GM23338 (cell line): ENCODE measurements at regions not wholly inside any gene's neighbourhood (a gene's known extent, or its start where the extent isn't known, plus 50 kb on each side); places are given as distances from the start of the nearest gene placed in this dataset.

Source experiments
- ATAC-seq: fragments of 200-7000 bp; cut with Tn5 transposase; 3 replicates; pipeline ENCODE4 v1.9.1; 2020
- DNase-seq: peaks from one replicate; pipeline ENCODE4 v3.0.0-alpha.2; 2015; ENCODE audit warnings: low spot score
- H2AFZ ChIP-seq: fragments of 200-600 bp; sonication (generic); 2 replicates; pipeline ENCODE4 v1.8.0; 2016; ENCODE audit warnings: antibody characterized with exemption, mild to moderate bottlenecking, moderate library complexity
- H3F3A ChIP-seq: fragments of 200-600 bp; sonication (generic); replicated peaks from 2 replicates; pipeline ENCODE4 v1.8.0; 2017; ENCODE audit warnings: antibody characterized with exemption, mixed run types, low read depth
- H3K27ac ChIP-seq: fragments of 200-600 bp; sonication (generic); 2 replicates; pipeline ENCODE4 v1.6.1; 2016; ENCODE audit warnings: low read depth
- H3K27me3 ChIP-seq: fragments of 200-600 bp; sonication (generic); 2 replicates; pipeline ENCODE4 v1.8.0; 2016; ENCODE audit warnings: mild to moderate bottlenecking, mixed run types, moderate library complexity; ENCODE audit not compliant: insufficient read depth
- H3K36me3 ChIP-seq: fragments of 200-600 bp; sonication (generic); 2 replicates; pipeline ENCODE4 v1.8.0; 2016; ENCODE audit warnings: mild to moderate bottlenecking; ENCODE audit not compliant: insufficient read depth
- H3K4me1 ChIP-seq: fragments of 200-600 bp; sonication (generic); 2 replicates; pipeline ENCODE4 v1.8.0; 2016; ENCODE audit warnings: mild to moderate bottlenecking, moderate library complexity; ENCODE audit not compliant: insufficient read depth
- H3K4me2 ChIP-seq: fragments of 200-600 bp; sonication (generic); 2 replicates; pipeline ENCODE4 v1.7.1; 2017; ENCODE audit warnings: mixed run types
- H3K4me3 ChIP-seq: fragments of 200-600 bp; sonication (generic); 2 replicates; pipeline ENCODE4 v1.6.1; 2016; ENCODE audit warnings: mixed run types
- H3K79me2 ChIP-seq: fragments of 200-600 bp; sonication (generic); replicated peaks from 2 replicates; pipeline ENCODE4 v1.8.0; 2017; ENCODE audit warnings: mild to moderate bottlenecking; ENCODE audit not compliant: insufficient read depth
- H3K9me2 ChIP-seq: fragments of 200-600 bp; sonication (generic); 2 replicates; pipeline ENCODE4 v1.8.0; 2017; ENCODE audit not compliant: insufficient read depth
- H4K20me1 ChIP-seq: fragments of 200-600 bp; sonication (generic); replicated peaks from 2 replicates; pipeline ENCODE4 v1.8.0; 2017; ENCODE audit warnings: mild to moderate bottlenecking; ENCODE audit not compliant: insufficient read depth
- H3K27ac Mint-ChIP-seq: 2 replicates; pipeline ENCODE4 v1.8.0; 2020; ENCODE audit warnings: inconsistent platforms, mild to moderate bottlenecking, moderate library complexity, mixed read lengths
- H3K27me3 Mint-ChIP-seq: 3 replicates; pipeline ENCODE4 v1.8.0; 2022; ENCODE audit warnings: low read depth, mild to moderate bottlenecking, moderate library complexity, mixed read lengths, inconsistent platforms; ENCODE audit not compliant: insufficient read depth, poor library complexity
- H3K36me3 Mint-ChIP-seq: 3 replicates; pipeline ENCODE4 v1.8.0; 2021; ENCODE audit warnings: low read depth, mild to moderate bottlenecking, inconsistent platforms, moderate library complexity, mixed read lengths
- H3K4me1 Mint-ChIP-seq: 3 replicates; pipeline ENCODE4 v1.8.0; 2020; ENCODE audit warnings: mild to moderate bottlenecking, inconsistent platforms, mixed read lengths
- H3K4me3 Mint-ChIP-seq: 3 replicates; pipeline ENCODE4 v1.8.0; 2021; ENCODE audit warnings: moderate library complexity, mild to moderate bottlenecking, inconsistent platforms, mixed read lengths
- H3K9me3 Mint-ChIP-seq: 3 replicates; pipeline ENCODE4 v1.8.0; 2020; ENCODE audit warnings: moderate library complexity, mild to moderate bottlenecking, inconsistent platforms, mixed read lengths
- CREB1 ChIP-seq: fragments of 250-450 bp; sonication (Bioruptor Pico); IDR thresholded peaks from 2 replicates; pipeline ENCODE4 v1.5.0; 2020; ENCODE audit warnings: low read depth, mild to moderate bottlenecking, moderate library complexity
- EZH2phosphoT487 ChIP-seq: fragments of 200-600 bp; sonication (generic); IDR thresholded peaks from one replicate; pipeline ENCODE4 v1.8.1; 2018; ENCODE audit warnings: antibody characterized with exemption; ENCODE audit not compliant: unreplicated experiment
- JUNB ChIP-seq: IDR thresholded peaks from one replicate; pipeline ENCODE4 v1.6.1; 2016; ENCODE audit warnings: antibody characterized with exemption; ENCODE audit not compliant: unreplicated experiment
- NANOG ChIP-seq: IDR thresholded peaks from 2 replicates; pipeline ENCODE4 v1.6.1; 2016; ENCODE audit warnings: antibody characterized with exemption, borderline replicate concordance
- POLR2AphosphoS5 ChIP-seq: IDR thresholded peaks from 2 replicates; pipeline ENCODE4 v1.6.1; 2016; ENCODE audit warnings: antibody characterized with exemption, low read depth
- STAT1 ChIP-seq: IDR thresholded peaks from one replicate; pipeline ENCODE4 v1.6.1; 2016; ENCODE audit warnings: antibody characterized with exemption; ENCODE audit not compliant: unreplicated experiment
- ZNF331 ChIP-seq: fragments of 250-450 bp; sonication (Bioruptor Pico); IDR thresholded peaks from 2 replicates; pipeline ENCODE4 v1.5.0; 2020; ENCODE audit warnings: low read depth, mild to moderate bottlenecking, moderate library complexity
- TF ChIP-seq, protein P1 (sequence below): IDR thresholded peaks from 2 replicates; pipeline ENCODE4 v1.6.1; 2016; ENCODE audit warnings: antibody characterized with exemption
- TF ChIP-seq, protein P2 (sequence below), 2 experiments: fragments of 200-600 bp in 1 of 2; sonication (generic) in 1 of 2; conservative IDR thresholded peaks; 2 replicates each; pipeline versions ENCODE4 v1.5.1 to v1.6.1; 2016 to 2017; ENCODE audit warnings: antibody characterized with exemption in 2 of 2, low read depth in 2 of 2, mild to moderate bottlenecking in 2 of 2, moderate library complexity in 1 of 2
- TF ChIP-seq, protein P3 (sequence below): IDR thresholded peaks from one replicate; pipeline ENCODE4 v1.6.1; 2018; ENCODE audit warnings: antibody characterized with exemption; ENCODE audit not compliant: unreplicated experiment

DNA sequence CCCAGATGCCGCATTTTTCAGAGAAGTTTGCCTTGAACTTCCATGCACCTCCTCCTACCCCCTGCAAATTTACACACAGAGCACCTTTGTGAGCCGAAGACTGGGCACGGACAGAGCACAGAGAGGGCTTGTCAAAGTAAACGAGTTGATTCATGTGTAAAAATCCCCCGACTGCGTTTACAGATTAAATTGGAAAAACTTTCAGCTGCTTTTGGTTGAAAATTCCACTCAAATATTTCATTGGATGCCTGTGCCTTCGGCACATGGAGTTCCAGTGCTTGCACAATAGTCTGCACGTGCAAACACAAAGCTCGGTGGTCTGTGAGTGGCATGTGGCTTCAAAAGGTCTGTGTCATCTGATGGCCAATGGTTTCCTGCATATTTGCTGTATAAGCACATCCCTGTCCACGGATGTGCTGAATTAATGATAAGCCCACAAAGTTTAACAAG lies 177.5 kb downstream of the SETD4 start:
- peak; percentile 82 for ATAC-seq
- Mint-ChIP-seq H3K9me3 (no peaks in the 10 kb centered on the region), H3K27me3 (peaks cover 2% of the 10 kb centered on the region), H3K36me3 (no peaks in the 10 kb centered on the region), H3K4me1 (peaks cover 12% of the 10 kb centered on the region), H3K27ac (no peak overlapping the region), H3K4me3 (no peak overlapping the region; the same call in 2 of the 3 replicates)
- Histone ChIP-seq H2AFZ (peak overlapping the region; percentile 97), H3K27me3 (no peaks in the 10 kb centered on the region), H3K4me2 (peak overlapping the region; percentile 19), H3K4me1 (peaks cover 10% of the 10 kb centered on the region), H3F3A (no peaks in the 10 kb centered on the region), H3K27ac (no peak overlapping the region), H3K9me2 (no peaks in the 10 kb centered on the region), H3K4me3 (no peak overlapping the region), H3K79me2 (no peaks in the 10 kb centered on the region), H3K36me3 (no peaks in the 10 kb centered on the region), H4K20me1 (no peaks in the 10 kb centered on the region)
- TF ChIP-seq POLR2AphosphoS5 (no peak), EZH2phosphoT487 (no peak), ZNF331 (CRISPR knock-in tag) (no peak), STAT1 (no peak), JUNB (no peak), CREB1 (CRISPR knock-in tag) (no peak), NANOG (no peak)
- TF ChIP-seq, protein P1, sequence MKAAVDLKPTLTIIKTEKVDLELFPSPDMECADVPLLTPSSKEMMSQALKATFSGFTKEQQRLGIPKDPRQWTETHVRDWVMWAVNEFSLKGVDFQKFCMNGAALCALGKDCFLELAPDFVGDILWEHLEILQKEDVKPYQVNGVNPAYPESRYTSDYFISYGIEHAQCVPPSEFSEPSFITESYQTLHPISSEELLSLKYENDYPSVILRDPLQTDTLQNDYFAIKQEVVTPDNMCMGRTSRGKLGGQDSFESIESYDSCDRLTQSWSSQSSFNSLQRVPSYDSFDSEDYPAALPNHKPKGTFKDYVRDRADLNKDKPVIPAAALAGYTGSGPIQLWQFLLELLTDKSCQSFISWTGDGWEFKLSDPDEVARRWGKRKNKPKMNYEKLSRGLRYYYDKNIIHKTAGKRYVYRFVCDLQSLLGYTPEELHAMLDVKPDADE: no peak
- TF ChIP-seq, protein P2, sequence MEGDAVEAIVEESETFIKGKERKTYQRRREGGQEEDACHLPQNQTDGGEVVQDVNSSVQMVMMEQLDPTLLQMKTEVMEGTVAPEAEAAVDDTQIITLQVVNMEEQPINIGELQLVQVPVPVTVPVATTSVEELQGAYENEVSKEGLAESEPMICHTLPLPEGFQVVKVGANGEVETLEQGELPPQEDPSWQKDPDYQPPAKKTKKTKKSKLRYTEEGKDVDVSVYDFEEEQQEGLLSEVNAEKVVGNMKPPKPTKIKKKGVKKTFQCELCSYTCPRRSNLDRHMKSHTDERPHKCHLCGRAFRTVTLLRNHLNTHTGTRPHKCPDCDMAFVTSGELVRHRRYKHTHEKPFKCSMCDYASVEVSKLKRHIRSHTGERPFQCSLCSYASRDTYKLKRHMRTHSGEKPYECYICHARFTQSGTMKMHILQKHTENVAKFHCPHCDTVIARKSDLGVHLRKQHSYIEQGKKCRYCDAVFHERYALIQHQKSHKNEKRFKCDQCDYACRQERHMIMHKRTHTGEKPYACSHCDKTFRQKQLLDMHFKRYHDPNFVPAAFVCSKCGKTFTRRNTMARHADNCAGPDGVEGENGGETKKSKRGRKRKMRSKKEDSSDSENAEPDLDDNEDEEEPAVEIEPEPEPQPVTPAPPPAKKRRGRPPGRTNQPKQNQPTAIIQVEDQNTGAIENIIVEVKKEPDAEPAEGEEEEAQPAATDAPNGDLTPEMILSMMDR (conservative IDR thresholded peaks at IDR 0.05; ENCODE audit: low read depth in 2 of 2): no peak
- TF ChIP-seq, protein P3, sequence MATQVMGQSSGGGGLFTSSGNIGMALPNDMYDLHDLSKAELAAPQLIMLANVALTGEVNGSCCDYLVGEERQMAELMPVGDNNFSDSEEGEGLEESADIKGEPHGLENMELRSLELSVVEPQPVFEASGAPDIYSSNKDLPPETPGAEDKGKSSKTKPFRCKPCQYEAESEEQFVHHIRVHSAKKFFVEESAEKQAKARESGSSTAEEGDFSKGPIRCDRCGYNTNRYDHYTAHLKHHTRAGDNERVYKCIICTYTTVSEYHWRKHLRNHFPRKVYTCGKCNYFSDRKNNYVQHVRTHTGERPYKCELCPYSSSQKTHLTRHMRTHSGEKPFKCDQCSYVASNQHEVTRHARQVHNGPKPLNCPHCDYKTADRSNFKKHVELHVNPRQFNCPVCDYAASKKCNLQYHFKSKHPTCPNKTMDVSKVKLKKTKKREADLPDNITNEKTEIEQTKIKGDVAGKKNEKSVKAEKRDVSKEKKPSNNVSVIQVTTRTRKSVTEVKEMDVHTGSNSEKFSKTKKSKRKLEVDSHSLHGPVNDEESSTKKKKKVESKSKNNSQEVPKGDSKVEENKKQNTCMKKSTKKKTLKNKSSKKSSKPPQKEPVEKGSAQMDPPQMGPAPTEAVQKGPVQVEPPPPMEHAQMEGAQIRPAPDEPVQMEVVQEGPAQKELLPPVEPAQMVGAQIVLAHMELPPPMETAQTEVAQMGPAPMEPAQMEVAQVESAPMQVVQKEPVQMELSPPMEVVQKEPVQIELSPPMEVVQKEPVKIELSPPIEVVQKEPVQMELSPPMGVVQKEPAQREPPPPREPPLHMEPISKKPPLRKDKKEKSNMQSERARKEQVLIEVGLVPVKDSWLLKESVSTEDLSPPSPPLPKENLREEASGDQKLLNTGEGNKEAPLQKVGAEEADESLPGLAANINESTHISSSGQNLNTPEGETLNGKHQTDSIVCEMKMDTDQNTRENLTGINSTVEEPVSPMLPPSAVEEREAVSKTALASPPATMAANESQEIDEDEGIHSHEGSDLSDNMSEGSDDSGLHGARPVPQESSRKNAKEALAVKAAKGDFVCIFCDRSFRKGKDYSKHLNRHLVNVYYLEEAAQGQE: no peak
- DNase-seq: peak; percentile 23

DNA sequence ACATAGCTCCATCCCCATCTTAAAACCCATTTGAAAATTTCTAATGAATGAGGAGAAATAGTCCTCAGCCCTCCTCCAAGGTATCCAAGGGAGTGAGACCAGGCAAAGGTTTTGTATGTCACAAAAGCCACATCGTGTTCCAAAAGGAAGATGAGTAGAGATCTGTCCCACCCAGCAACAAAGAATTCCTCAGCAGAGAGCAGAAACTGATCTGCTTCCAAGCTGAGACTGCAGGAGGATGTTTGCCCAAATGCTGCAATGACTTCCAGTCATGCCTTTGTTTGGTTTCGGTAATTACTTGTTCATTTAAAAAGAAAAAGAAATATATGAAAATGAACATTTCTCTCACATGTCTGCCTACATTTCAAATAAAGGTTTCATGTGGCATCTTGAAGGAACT lies 186.9 kb downstream of the SETD4 start:
- no peaks in the 10 kb centered on the region for H3K36me3 Mint-ChIP-seq
- H3K4me3 ChIP-seq: no peak overlapping the region
- H2AFZ ChIP-seq: 0 out of 2 replicates have a peak overlapping the region, but pooled peaks have one; percentile 18
- H3K4me1 Mint-ChIP-seq: no peaks in the 10 kb centered on the region
- H3K4me1 ChIP-seq: no peaks in the 10 kb centered on the region
- H3F3A ChIP-seq: no peaks in the 10 kb centered on the region
- H3K27me3 ChIP-seq: no peaks in the 10 kb centered on the region
- H3K4me2 ChIP-seq: no peak overlapping the region
- no peak overlapping the region for H3K4me3 Mint-ChIP-seq
- H3K27ac Mint-ChIP-seq: no peak overlapping the region
- no peak for ATAC-seq
- no peak overlapping the region for H3K27ac ChIP-seq
- H3K27me3 Mint-ChIP-seq: peaks cover 2% of the 10 kb centered on the region
- no peaks in the 10 kb centered on the region for H3K79me2 ChIP-seq
- H3K9me2 ChIP-seq: peaks cover 17% of the 10 kb centered on the region; the same call in 1 of the 2 replicates
- H4K20me1 ChIP-seq: no peaks in the 10 kb centered on the region
- no peak for DNase-seq
- peaks cover 3% of the 10 kb centered on the region; the same call in 1 of the 3 replicates for H3K9me3 Mint-ChIP-seq
- no peaks in the 10 kb centered on the region for H3K36me3 ChIP-seq
- TF ChIP-seq, protein P1: no peak
- no peak for TF ChIP-seq CREB1 (CRISPR knock-in tag)
